GM12878 (cell line): ENCODE measurements at regions not wholly inside any gene's neighbourhood (a gene's known extent, or its start where the extent isn't known, plus 50 kb on each side); places are given as distances from the start of the nearest gene placed in this dataset.

ENCODE experiments used
- ATAC-seq: fragments of 200-7000 bp; cut with Tn5 transposase; 3 replicates; pipeline ENCODE4 v1.9.1; 2020; ENCODE audit warnings: mild to moderate bottlenecking, moderate library complexity
- BruUV-seq: library from RNA; stranded (reverse); fragments of 400-500 nt; replicated peaks from 2 replicates; lab custom pipeline; 2021; lab: Mats Ljungman, UMichigan
- CTCF ChIA-PET: fragments of 300-600 bp; sonication (Branson Sonifier 250); formaldehyde crosslinking; extraction: SDS; loops from one replicate; lab custom pipeline; 2021; ENCODE audit warnings: inconsistent platforms; lab: Yijun Ruan, JAX
- POLR2A ChIA-PET: fragments of 350-600 bp; formaldehyde crosslinking; extraction: SDS; loops from one replicate; lab custom pipeline; 2021; ENCODE audit warnings: inconsistent platforms; lab: Charles Lee
- RAD21 ChIA-PET: fragments of 300-600 bp; sonication (Branson Sonifier 250); formaldehyde crosslinking; loops from one replicate; lab custom pipeline; 2023; ENCODE audit warnings: antibody characterized with exemption; ENCODE audit not compliant: unreplicated experiment; lab: Charles Lee
- SMC1A ChIA-PET: fragments of 300-600 bp; sonication (Branson Sonifier 250); formaldehyde crosslinking; loops from one replicate; lab custom pipeline; 2023; ENCODE audit not compliant: unreplicated experiment, uncharacterized antibody; lab: Charles Lee
- DNase-seq: peaks from one replicate; pipeline ENCODE4 v3.0.0-alpha.2; 2011; ENCODE audit warnings: low read depth, low spot score
- FAIRE-seq: peaks from 3 replicates; lab custom pipeline; 2011; peaks lifted over from hg19 to GRCh38; lab: Jason Lieb, UNC
- H2AFZ ChIP-seq: 2 replicates; pipeline ENCODE4 v1.6.0; 2011; ENCODE audit warnings: low read depth, low read length, control low read depth; ENCODE audit not compliant: control insufficient read depth
- H3K27ac ChIP-seq: 2 replicates; pipeline ENCODE4 v1.5.1; 2011; ENCODE audit warnings: control low read depth; ENCODE audit not compliant: control insufficient read depth, insufficient read depth
- H3K27me3 ChIP-seq, 2 experiments: replicated peaks in 1 of 2; 2 replicates each; pipeline versions ENCODE4 v1.6.0 to v1.6.1; 2011; ENCODE audit warnings: low read length in 1 of 2; ENCODE audit not compliant: control insufficient read depth in 2 of 2, insufficient read depth in 2 of 2
- H3K36me3 ChIP-seq, 2 experiments: 2 replicates each; pipeline ENCODE4 v1.5.1; 2011; ENCODE audit warnings: low read length in 1 of 2; ENCODE audit not compliant: control insufficient read depth in 2 of 2, insufficient read depth in 2 of 2
- H3K4me1 ChIP-seq: 2 replicates; pipeline ENCODE4 v1.6.1; 2011; ENCODE audit warnings: mild to moderate bottlenecking, low read length, moderate library complexity, mixed read lengths; ENCODE audit not compliant: control insufficient read depth, insufficient read depth
- H3K4me2 ChIP-seq: 2 replicates; pipeline ENCODE4 v1.6.0; 2011; ENCODE audit warnings: control low read depth; ENCODE audit not compliant: control insufficient read depth, insufficient read depth
- H3K4me3 ChIP-seq: fragments of 200-600 bp; sonication (generic); 2 replicates; pipeline ENCODE4 v1.5.1; 2016
- H3K79me2 ChIP-seq: 2 replicates; pipeline ENCODE4 v1.6.0; 2011; ENCODE audit warnings: low read length; ENCODE audit not compliant: control insufficient read depth, insufficient read depth
- H3K9ac ChIP-seq: 2 replicates; pipeline ENCODE4 v1.8.0; 2011; ENCODE audit warnings: low read length, control low read depth, mixed read lengths; ENCODE audit not compliant: control insufficient read depth, insufficient read depth
- H3K9me3 ChIP-seq: replicated peaks from 3 replicates; pipeline ENCODE4 v1.5.1; 2011; ENCODE audit warnings: mild to moderate bottlenecking, low read length; ENCODE audit not compliant: control insufficient read depth, insufficient read depth
- H4K20me1 ChIP-seq: 2 replicates; pipeline ENCODE4 v1.6.0; 2011; ENCODE audit not compliant: control insufficient read depth, insufficient read depth
- CBX3 ChIP-seq: fragments of 200-600 bp; sonication (generic); IDR thresholded peaks from 2 replicates; pipeline ENCODE4 v1.6.1; 2016; ENCODE audit warnings: low read depth, borderline replicate concordance
- HDGF ChIP-seq: fragments of 450-650 bp; IDR thresholded peaks from 2 replicates; pipeline ENCODE4 v1.6.1; 2016; ENCODE audit warnings: antibody characterized with exemption
- MTA3 ChIP-seq: IDR thresholded peaks from 2 replicates; pipeline ENCODE4 v1.6.1; 2012; ENCODE audit warnings: low read length, inconsistent platforms, borderline replicate concordance
- NFXL1 ChIP-seq: fragments of 450-650 bp; IDR thresholded peaks from 2 replicates; pipeline ENCODE4 v1.6.1; 2017; ENCODE audit warnings: antibody characterized with exemption, mild to moderate bottlenecking, borderline replicate concordance
- NR2C1 ChIP-seq: fragments of 450-650 bp; IDR thresholded peaks from 2 replicates; pipeline ENCODE4 v1.6.1; 2017; ENCODE audit warnings: antibody characterized with exemption, mild to moderate bottlenecking, moderate library complexity
- POU2F2 ChIP-seq: IDR thresholded peaks from 3 replicates; pipeline ENCODE4 v1.6.1; 2011; ENCODE audit warnings: low read depth, mild to moderate bottlenecking, low read length, borderline replicate concordance
- RUNX3 ChIP-seq: IDR thresholded peaks from 2 replicates; pipeline ENCODE4 v1.6.1; 2012; ENCODE audit warnings: low read length, inconsistent platforms
- TBL1XR1 ChIP-seq: IDR thresholded peaks from 2 replicates; pipeline ENCODE4 v1.6.1; 2012; ENCODE audit warnings: low read depth, low read length, improper control_type of control experiment
- WRNIP1 ChIP-seq: IDR thresholded peaks from 2 replicates; pipeline ENCODE4 v1.6.1; 2011; ENCODE audit warnings: low read depth, low read length, improper control_type of control experiment, borderline replicate concordance
- ZBED1 ChIP-seq: IDR thresholded peaks from 2 replicates; pipeline ENCODE4 v1.6.1; 2016; ENCODE audit warnings: borderline replicate concordance
- ZNF274 ChIP-seq: IDR thresholded peaks from one replicate; pipeline ENCODE4 v1.8.0; 2011; ENCODE audit not compliant: insufficient read length, insufficient read depth
- WGBS: methylation state at CpG from one replicate; pipeline ENCODE4 v1.1.6; 2016; ENCODE audit warnings: low lambda C conversion rate; ENCODE audit not compliant: insufficient replicate concordance, insufficient coverage; ENCODE audit errors: missing lambda C conversion rate; 5-methylcytosine and 5-hydroxymethylcytosine counted together
- in situ Hi-C: fragments of 300-500 bp; cut with MboI; formaldehyde crosslinking; loops from 9 replicates; pipeline ENCODE4 v1.14.3; 2018; ENCODE audit warnings: mixed read lengths
- intact Hi-C: fragments of 100-400 bp; cut with micrococcal nuclease; formaldehyde crosslinking; loops from one replicate; pipeline ENCODE4 v1.14.2; 2022; ENCODE audit not compliant: unreplicated experiment
- TF ChIP-seq, protein P1 (sequence below): IDR thresholded peaks from 2 replicates; pipeline ENCODE4 v1.6.1; 2011; ENCODE audit warnings: low read depth, low read length, improper control_type of control experiment, borderline replicate concordance
- TF ChIP-seq, protein P2 (sequence below): IDR thresholded peaks from 2 replicates; pipeline ENCODE4 v1.6.1; 2012; ENCODE audit warnings: low read depth, low read length, improper control_type of control experiment
- TF ChIP-seq, protein P3 (sequence below): IDR thresholded peaks from 2 replicates; pipeline ENCODE4 v1.6.1; 2011; ENCODE audit warnings: borderline replicate concordance, low read depth, mild to moderate bottlenecking, moderate library complexity, low read length; ENCODE audit not compliant: insufficient read depth, poor library complexity, severe bottlenecking
- TF ChIP-seq, protein P4 (sequence below): fragments of 450-650 bp; IDR thresholded peaks from 2 replicates; pipeline ENCODE4 v1.6.1; 2016; ENCODE audit warnings: mild to moderate bottlenecking, moderate library complexity, borderline replicate concordance

DNA sequence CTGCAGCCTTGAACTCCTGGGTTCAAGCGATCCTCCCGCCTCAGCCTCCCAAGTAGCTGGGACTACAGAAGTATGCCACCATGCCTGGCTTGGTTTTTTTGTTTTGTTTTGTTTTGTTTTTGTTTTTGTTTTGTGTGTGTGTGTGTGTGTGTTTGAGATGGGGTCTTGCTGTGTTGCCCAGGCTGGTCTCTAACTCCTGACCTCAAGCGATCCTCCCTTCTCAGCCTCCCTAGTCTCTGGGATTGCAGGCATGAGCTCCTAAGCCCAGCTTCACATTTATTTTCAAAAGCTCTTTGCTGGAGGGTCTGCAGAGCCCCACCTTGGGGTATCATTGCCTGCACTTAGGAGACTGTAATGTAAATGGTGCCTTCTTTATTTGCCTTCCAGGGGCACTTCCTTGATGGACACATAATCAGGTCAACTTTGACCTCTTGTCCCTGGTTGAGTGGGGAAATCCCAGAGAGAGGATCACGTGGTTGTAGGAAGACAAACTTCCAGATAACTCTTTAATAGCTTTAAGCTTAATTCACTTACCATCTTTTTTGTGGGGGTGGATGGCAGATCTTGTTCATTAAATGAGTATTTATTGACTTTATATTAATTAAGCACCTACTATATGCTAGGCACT, 72.9 kb upstream of the NPAS1 start:
- no peak overlapping the region for H3K4me3 ChIP-seq
- CTCF ChIA-PET = interaction anchor here (1.5 kb wide), 1 partner anchor 20 kb away, joined by 3 read pairs; no protein-coding TSS in a partner anchor
- TF ChIP-seq ZNF274 = no peak
- TF ChIP-seq WRNIP1 = no peak
- no peak for TF ChIP-seq RUNX3
- TF ChIP-seq, protein P1, sequence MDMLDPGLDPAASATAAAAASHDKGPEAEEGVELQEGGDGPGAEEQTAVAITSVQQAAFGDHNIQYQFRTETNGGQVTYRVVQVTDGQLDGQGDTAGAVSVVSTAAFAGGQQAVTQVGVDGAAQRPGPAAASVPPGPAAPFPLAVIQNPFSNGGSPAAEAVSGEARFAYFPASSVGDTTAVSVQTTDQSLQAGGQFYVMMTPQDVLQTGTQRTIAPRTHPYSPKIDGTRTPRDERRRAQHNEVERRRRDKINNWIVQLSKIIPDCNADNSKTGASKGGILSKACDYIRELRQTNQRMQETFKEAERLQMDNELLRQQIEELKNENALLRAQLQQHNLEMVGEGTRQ = no peak
- TF ChIP-seq TBL1XR1 = no peak
- TF ChIP-seq, protein P2, sequence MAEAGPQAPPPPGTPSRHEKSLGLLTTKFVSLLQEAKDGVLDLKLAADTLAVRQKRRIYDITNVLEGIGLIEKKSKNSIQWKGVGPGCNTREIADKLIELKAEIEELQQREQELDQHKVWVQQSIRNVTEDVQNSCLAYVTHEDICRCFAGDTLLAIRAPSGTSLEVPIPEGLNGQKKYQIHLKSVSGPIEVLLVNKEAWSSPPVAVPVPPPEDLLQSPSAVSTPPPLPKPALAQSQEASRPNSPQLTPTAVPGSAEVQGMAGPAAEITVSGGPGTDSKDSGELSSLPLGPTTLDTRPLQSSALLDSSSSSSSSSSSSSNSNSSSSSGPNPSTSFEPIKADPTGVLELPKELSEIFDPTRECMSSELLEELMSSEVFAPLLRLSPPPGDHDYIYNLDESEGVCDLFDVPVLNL = no peak
- TF ChIP-seq, protein P3, sequence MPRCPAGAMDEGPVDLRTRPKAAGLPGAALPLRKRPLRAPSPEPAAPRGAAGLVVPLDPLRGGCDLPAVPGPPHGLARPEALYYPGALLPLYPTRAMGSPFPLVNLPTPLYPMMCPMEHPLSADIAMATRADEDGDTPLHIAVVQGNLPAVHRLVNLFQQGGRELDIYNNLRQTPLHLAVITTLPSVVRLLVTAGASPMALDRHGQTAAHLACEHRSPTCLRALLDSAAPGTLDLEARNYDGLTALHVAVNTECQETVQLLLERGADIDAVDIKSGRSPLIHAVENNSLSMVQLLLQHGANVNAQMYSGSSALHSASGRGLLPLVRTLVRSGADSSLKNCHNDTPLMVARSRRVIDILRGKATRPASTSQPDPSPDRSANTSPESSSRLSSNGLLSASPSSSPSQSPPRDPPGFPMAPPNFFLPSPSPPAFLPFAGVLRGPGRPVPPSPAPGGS = no peak
- TF ChIP-seq, protein P4, sequence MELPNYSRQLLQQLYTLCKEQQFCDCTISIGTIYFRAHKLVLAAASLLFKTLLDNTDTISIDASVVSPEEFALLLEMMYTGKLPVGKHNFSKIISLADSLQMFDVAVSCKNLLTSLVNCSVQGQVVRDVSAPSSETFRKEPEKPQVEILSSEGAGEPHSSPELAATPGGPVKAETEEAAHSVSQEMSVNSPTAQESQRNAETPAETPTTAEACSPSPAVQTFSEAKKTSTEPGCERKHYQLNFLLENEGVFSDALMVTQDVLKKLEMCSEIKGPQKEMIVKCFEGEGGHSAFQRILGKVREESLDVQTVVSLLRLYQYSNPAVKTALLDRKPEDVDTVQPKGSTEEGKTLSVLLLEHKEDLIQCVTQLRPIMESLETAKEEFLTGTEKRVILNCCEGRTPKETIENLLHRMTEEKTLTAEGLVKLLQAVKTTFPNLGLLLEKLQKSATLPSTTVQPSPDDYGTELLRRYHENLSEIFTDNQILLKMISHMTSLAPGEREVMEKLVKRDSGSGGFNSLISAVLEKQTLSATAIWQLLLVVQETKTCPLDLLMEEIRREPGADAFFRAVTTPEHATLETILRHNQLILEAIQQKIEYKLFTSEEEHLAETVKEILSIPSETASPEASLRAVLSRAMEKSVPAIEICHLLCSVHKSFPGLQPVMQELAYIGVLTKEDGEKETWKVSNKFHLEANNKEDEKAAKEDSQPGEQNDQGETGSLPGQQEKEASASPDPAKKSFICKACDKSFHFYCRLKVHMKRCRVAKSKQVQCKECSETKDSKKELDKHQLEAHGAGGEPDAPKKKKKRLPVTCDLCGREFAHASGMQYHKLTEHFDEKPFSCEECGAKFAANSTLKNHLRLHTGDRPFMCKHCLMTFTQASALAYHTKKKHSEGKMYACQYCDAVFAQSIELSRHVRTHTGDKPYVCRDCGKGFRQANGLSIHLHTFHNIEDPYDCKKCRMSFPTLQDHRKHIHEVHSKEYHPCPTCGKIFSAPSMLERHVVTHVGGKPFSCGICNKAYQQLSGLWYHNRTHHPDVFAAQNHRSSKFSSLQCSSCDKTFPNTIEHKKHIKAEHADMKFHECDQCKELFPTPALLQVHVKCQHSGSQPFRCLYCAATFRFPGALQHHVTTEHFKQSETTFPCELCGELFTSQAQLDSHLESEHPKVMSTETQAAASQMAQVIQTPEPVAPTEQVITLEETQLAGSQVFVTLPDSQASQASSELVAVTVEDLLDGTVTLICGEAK = no peak
- no peak for TF ChIP-seq HDGF
- no peak for TF ChIP-seq MTA3
- TF ChIP-seq NFXL1 = no peak
- no peak for TF ChIP-seq POU2F2
- no peak for TF ChIP-seq NR2C1
- no peak for TF ChIP-seq CBX3
- TF ChIP-seq ZBED1 = no peak
- H3K27me3 ChIP-seq = no peaks in the 10 kb centered on the region
- H3K27ac ChIP-seq = no peak overlapping the region
- BruUV-seq = no TSS peak
- intact Hi-C loops (no loop called here), in situ Hi-C loops (no loop called here)
- peaks cover 3% of the 10 kb centered on the region; the same call in 1 of the 2 replicates for H4K20me1 ChIP-seq
- H3K79me2 ChIP-seq = peaks cover 6% of the 10 kb centered on the region
- H2AFZ ChIP-seq = no peak overlapping the region
- SMC1A ChIA-PET = interaction anchor here (1.3 kb wide), 1 partner anchor 9 kb away, joined by 5 read pairs; no protein-coding TSS in a partner anchor
- RAD21 ChIA-PET = no interaction called here
- H3K9ac ChIP-seq = no peak overlapping the region
- POLR2A ChIA-PET = interaction anchor here (0.5 kb wide), 1 partner anchor 10 kb away, joined by 6 read pairs; no protein-coding TSS in a partner anchor
- peaks cover 1 to 9% of the 10 kb centered on the region in 2 experiments for H3K36me3 ChIP-seq
- peaks cover 17% of the 10 kb centered on the region for H3K4me1 ChIP-seq
- H3K4me2 ChIP-seq = no peak overlapping the region
- no peak for ATAC-seq
- FAIRE-seq = no peak
- 97% methylated on average over 4 of the region's 4 CpGs for WGBS
- no peaks in the 10 kb centered on the region for H3K9me3 ChIP-seq
- DNase-seq = no peak
